ENCODE measurements at regions not wholly inside any gene's neighbourhood (a gene's known extent, or its start where the extent isn't known, plus 50 kb on each side); places are given as distances from the start of the nearest gene placed in this dataset.
"Not testable (repeated sequence)": the region's sequence is repeated elsewhere in the genome, so short reads cannot be mapped to it uniquely, and the experiment has no call there.

GRCh38 chr15:75776871-75777610, 64.4 kb upstream of the CSPG4 start:
- not testable (repeated sequence) for H3K9me3 ChIP-seq (replicated peaks; ENCODE audit: control insufficient read depth, low read depth, low read length); H3K4me3 ChIP-seq (ENCODE audit: low read length); H3K4me1 ChIP-seq (ENCODE audit: control insufficient read depth, insufficient read depth, low read length); H3K36me3 ChIP-seq (ENCODE audit: control insufficient read depth, insufficient read depth, low read length); H3K27ac ChIP-seq (ENCODE audit: low read length); H3K27me3 ChIP-seq (ENCODE audit: control insufficient read depth, insufficient read depth, low read length); DNase-seq

GRCh38 chr15:75776065-75776423, 63.4 kb upstream of the CSPG4 start:
- no CpG with 5 or more reads among the region's 2 CpGs for WGBS (ENCODE audit: insufficient coverage)
- no peak overlapping the region for H3K4me3 ChIP-seq (ENCODE audit: low read length)

GRCh38 chr15:75775296-75776064, 62.8 kb upstream of the CSPG4 start:
- peaks cover 8% of the 10 kb centered on the region for H3K27me3 ChIP-seq (ENCODE audit: control insufficient read depth, insufficient read depth, low read length)
- no peaks in the 10 kb centered on the region for H3K4me1 ChIP-seq (ENCODE audit: control insufficient read depth, insufficient read depth, low read length)
- WGBS (ENCODE audit: insufficient coverage): 76% methylated on average over 6 of the region's 9 CpGs
- no peak for DNase-seq
- H3K9me3 ChIP-seq (replicated peaks; ENCODE audit: control insufficient read depth, low read depth, low read length): no peaks in the 10 kb centered on the region
- no peaks in the 10 kb centered on the region for H3K36me3 ChIP-seq (ENCODE audit: control insufficient read depth, insufficient read depth, low read length)
- no peak overlapping the region for H3K4me3 ChIP-seq (ENCODE audit: low read length)
- no peak overlapping the region for H3K27ac ChIP-seq (ENCODE audit: low read length)

More at GRCh38 chr15:75776065-75776423, 63.4 kb upstream of the CSPG4 start:
- Histone ChIP-seq H3K27ac (ENCODE audit: low read length) (no peak overlapping the region), H3K4me1 (ENCODE audit: control insufficient read depth, insufficient read depth, low read length) (no peaks in the 10 kb centered on the region), H3K9me3 (replicated peaks; ENCODE audit: control insufficient read depth, low read depth, low read length) (no peaks in the 10 kb centered on the region), H3K36me3 (ENCODE audit: control insufficient read depth, insufficient read depth, low read length) (no peaks in the 10 kb centered on the region), H3K27me3 (ENCODE audit: control insufficient read depth, insufficient read depth, low read length) (peaks cover 8% of the 10 kb centered on the region)
- no peak for DNase-seq

GRCh38 chr15:75773974-75774373, 61.3 kb upstream of the CSPG4 start:
- H3K4me1 ChIP-seq (ENCODE audit: control insufficient read depth, insufficient read depth, low read length); H3K9me3 ChIP-seq (replicated peaks; ENCODE audit: control insufficient read depth, low read depth, low read length); DNase-seq; H3K27me3 ChIP-seq (ENCODE audit: control insufficient read depth, insufficient read depth, low read length); H3K4me3 ChIP-seq (ENCODE audit: low read length); H3K27ac ChIP-seq (ENCODE audit: low read length); H3K36me3 ChIP-seq (ENCODE audit: control insufficient read depth, insufficient read depth, low read length): not testable (repeated sequence)
- no CpG with 5 or more reads among the region's 3 CpGs for WGBS (ENCODE audit: insufficient coverage)

GRCh38 chr15:75771054-75771453, 58.4 kb upstream of the CSPG4 start:
- not testable (repeated sequence) for H3K27ac ChIP-seq (ENCODE audit: low read length); H3K27me3 ChIP-seq (ENCODE audit: control insufficient read depth, insufficient read depth, low read length); H3K4me3 ChIP-seq (ENCODE audit: low read length); H3K4me1 ChIP-seq (ENCODE audit: control insufficient read depth, insufficient read depth, low read length); H3K36me3 ChIP-seq (ENCODE audit: control insufficient read depth, insufficient read depth, low read length); H3K9me3 ChIP-seq (replicated peaks; ENCODE audit: control insufficient read depth, low read depth, low read length)
- WGBS (ENCODE audit: insufficient coverage): no CpG with 5 or more reads among the region's 2 CpGs
- DNase-seq: peak; percentile 77

- H3K27ac ChIP-seq (ENCODE audit: low read length): no peak overlapping the region
- H3K9me3 ChIP-seq (replicated peaks; ENCODE audit: control insufficient read depth, low read depth, low read length): no peaks in the 10 kb centered on the region
- H3K4me3 ChIP-seq (ENCODE audit: low read length): no peak overlapping the region
- H3K27me3 ChIP-seq (ENCODE audit: control insufficient read depth, insufficient read depth, low read length): no peaks in the 10 kb centered on the region
- H3K36me3 ChIP-seq (ENCODE audit: control insufficient read depth, insufficient read depth, low read length): no peaks in the 10 kb centered on the region
- DNase-seq: no peak
- 60% methylated on average over 2 of the region's 3 CpGs for WGBS (ENCODE audit: insufficient coverage)
- H3K4me1 ChIP-seq (ENCODE audit: control insufficient read depth, insufficient read depth, low read length): no peaks in the 10 kb centered on the region
These were observed 57.5 kb upstream of the CSPG4 start for GRCh38 chr15:75770131-75770530.

GRCh38 chr15:75768526-75768925, 55.9 kb upstream of the CSPG4 start:
- WGBS (ENCODE audit: insufficient coverage): 95% methylated on average over 2 of the region's 3 CpGs
- H3K4me3 ChIP-seq (ENCODE audit: low read length); H3K4me1 ChIP-seq (ENCODE audit: control insufficient read depth, insufficient read depth, low read length); H3K27ac ChIP-seq (ENCODE audit: low read length); H3K9me3 ChIP-seq (replicated peaks; ENCODE audit: control insufficient read depth, low read depth, low read length); DNase-seq; H3K36me3 ChIP-seq (ENCODE audit: control insufficient read depth, insufficient read depth, low read length); H3K27me3 ChIP-seq (ENCODE audit: control insufficient read depth, insufficient read depth, low read length): not testable (repeated sequence)

- H3K27me3 ChIP-seq (ENCODE audit: control insufficient read depth, insufficient read depth, low read length); H3K36me3 ChIP-seq (ENCODE audit: control insufficient read depth, insufficient read depth, low read length); H3K27ac ChIP-seq (ENCODE audit: low read length); DNase-seq; H3K4me1 ChIP-seq (ENCODE audit: control insufficient read depth, insufficient read depth, low read length); H3K4me3 ChIP-seq (ENCODE audit: low read length); H3K9me3 ChIP-seq (replicated peaks; ENCODE audit: control insufficient read depth, low read depth, low read length): not testable (repeated sequence)
- 87% methylated on average over 7 of the region's 13 CpGs for WGBS (ENCODE audit: insufficient coverage)
These were observed 53.1 kb upstream of the CSPG4 start for GRCh38 chr15:75765551-75766305.

GRCh38 chr15:75764845-75765550, 52.4 kb upstream of the CSPG4 start:
- H3K27me3 ChIP-seq (ENCODE audit: control insufficient read depth, insufficient read depth, low read length); H3K4me1 ChIP-seq (ENCODE audit: control insufficient read depth, insufficient read depth, low read length); DNase-seq; H3K36me3 ChIP-seq (ENCODE audit: control insufficient read depth, insufficient read depth, low read length); H3K9me3 ChIP-seq (replicated peaks; ENCODE audit: control insufficient read depth, low read depth, low read length); H3K4me3 ChIP-seq (ENCODE audit: low read length); H3K27ac ChIP-seq (ENCODE audit: low read length): not testable (repeated sequence)
- 79% methylated on average over 2 of the region's 5 CpGs for WGBS (ENCODE audit: insufficient coverage)

All from muscle of leg (tissue), 3 donors.